GM12878 (cell line): ENCODE measurements at regions not wholly inside any gene's neighbourhood (a gene's known extent, or its start where the extent isn't known, plus 50 kb on each side); places are given as distances from the start of the nearest gene placed in this dataset.

Source experiments
- ATAC-seq: fragments of 200-7000 bp; cut with Tn5 transposase; 3 replicates; pipeline ENCODE4 v1.9.1; 2020; ENCODE audit warnings: mild to moderate bottlenecking, moderate library complexity
- BruUV-seq: library from RNA; stranded (reverse); fragments of 400-500 nt; replicated peaks from 2 replicates; lab custom pipeline; 2021; lab: Mats Ljungman, UMichigan
- CTCF ChIA-PET: fragments of 300-600 bp; sonication (Branson Sonifier 250); formaldehyde crosslinking; extraction: SDS; loops from one replicate; lab custom pipeline; 2021; ENCODE audit warnings: inconsistent platforms; lab: Yijun Ruan, JAX
- POLR2A ChIA-PET: fragments of 350-600 bp; formaldehyde crosslinking; extraction: SDS; loops from one replicate; lab custom pipeline; 2021; ENCODE audit warnings: inconsistent platforms; lab: Charles Lee
- RAD21 ChIA-PET: fragments of 300-600 bp; sonication (Branson Sonifier 250); formaldehyde crosslinking; loops from one replicate; lab custom pipeline; 2023; ENCODE audit warnings: antibody characterized with exemption; ENCODE audit not compliant: unreplicated experiment; lab: Charles Lee
- SMC1A ChIA-PET: fragments of 300-600 bp; sonication (Branson Sonifier 250); formaldehyde crosslinking; loops from one replicate; lab custom pipeline; 2023; ENCODE audit not compliant: unreplicated experiment, uncharacterized antibody; lab: Charles Lee
- DNase-seq: peaks from one replicate; pipeline ENCODE4 v3.0.0-alpha.2; 2011; ENCODE audit warnings: low read depth, low spot score
- FAIRE-seq: peaks from 3 replicates; lab custom pipeline; 2011; peaks lifted over from hg19 to GRCh38; lab: Jason Lieb, UNC
- H2AFZ ChIP-seq: 2 replicates; pipeline ENCODE4 v1.6.0; 2011; ENCODE audit warnings: low read depth, low read length, control low read depth; ENCODE audit not compliant: control insufficient read depth
- H3K27ac ChIP-seq: 2 replicates; pipeline ENCODE4 v1.5.1; 2011; ENCODE audit warnings: control low read depth; ENCODE audit not compliant: control insufficient read depth, insufficient read depth
- H3K27me3 ChIP-seq, 2 experiments: replicated peaks in 1 of 2; 2 replicates each; pipeline versions ENCODE4 v1.6.0 to v1.6.1; 2011; ENCODE audit warnings: low read length in 1 of 2; ENCODE audit not compliant: control insufficient read depth in 2 of 2, insufficient read depth in 2 of 2
- H3K36me3 ChIP-seq, 2 experiments: 2 replicates each; pipeline ENCODE4 v1.5.1; 2011; ENCODE audit warnings: low read length in 1 of 2; ENCODE audit not compliant: control insufficient read depth in 2 of 2, insufficient read depth in 2 of 2
- H3K4me1 ChIP-seq: 2 replicates; pipeline ENCODE4 v1.6.1; 2011; ENCODE audit warnings: mild to moderate bottlenecking, low read length, moderate library complexity, mixed read lengths; ENCODE audit not compliant: control insufficient read depth, insufficient read depth
- H3K4me2 ChIP-seq: 2 replicates; pipeline ENCODE4 v1.6.0; 2011; ENCODE audit warnings: control low read depth; ENCODE audit not compliant: control insufficient read depth, insufficient read depth
- H3K4me3 ChIP-seq: fragments of 200-600 bp; sonication (generic); 2 replicates; pipeline ENCODE4 v1.5.1; 2016
- H3K79me2 ChIP-seq: 2 replicates; pipeline ENCODE4 v1.6.0; 2011; ENCODE audit warnings: low read length; ENCODE audit not compliant: control insufficient read depth, insufficient read depth
- H3K9ac ChIP-seq: 2 replicates; pipeline ENCODE4 v1.8.0; 2011; ENCODE audit warnings: low read length, control low read depth, mixed read lengths; ENCODE audit not compliant: control insufficient read depth, insufficient read depth
- H3K9me3 ChIP-seq: replicated peaks from 3 replicates; pipeline ENCODE4 v1.5.1; 2011; ENCODE audit warnings: mild to moderate bottlenecking, low read length; ENCODE audit not compliant: control insufficient read depth, insufficient read depth
- H4K20me1 ChIP-seq: 2 replicates; pipeline ENCODE4 v1.6.0; 2011; ENCODE audit not compliant: control insufficient read depth, insufficient read depth
- BCL11A ChIP-seq: IDR thresholded peaks from 2 replicates; pipeline ENCODE4 v1.6.1; 2011; ENCODE audit warnings: low read depth, low read length
- CBFB ChIP-seq: IDR thresholded peaks from 2 replicates; pipeline ENCODE4 v1.6.1; 2016; ENCODE audit warnings: antibody characterized with exemption, low read depth
- FOXK2 ChIP-seq: fragments of 450-650 bp; IDR thresholded peaks from 2 replicates; pipeline ENCODE4 v1.6.1; 2017; ENCODE audit warnings: mild to moderate bottlenecking, moderate library complexity
- IKZF1 ChIP-seq: fragments of 450-650 bp; conservative IDR thresholded peaks from 2 replicates; pipeline ENCODE4 v1.6.1; 2017; ENCODE audit warnings: antibody characterized with exemption, mild to moderate bottlenecking
- MAX ChIP-seq: IDR thresholded peaks from 2 replicates; pipeline ENCODE4 v1.6.1; 2012; ENCODE audit warnings: low read depth, low read length, improper control_type of control experiment
- MEF2B ChIP-seq: fragments of 450-650 bp; IDR thresholded peaks from 2 replicates; pipeline ENCODE4 v1.6.1; 2018; ENCODE audit warnings: mild to moderate bottlenecking, moderate library complexity; ENCODE audit not compliant: partially characterized antibody, poor library complexity, severe bottlenecking
- NFIC ChIP-seq: IDR thresholded peaks from 2 replicates; pipeline ENCODE4 v1.6.1; 2012; ENCODE audit warnings: low read depth, mild to moderate bottlenecking, inconsistent platforms, low read length, moderate library complexity
- NFYB ChIP-seq: IDR thresholded peaks from 2 replicates; pipeline ENCODE4 v1.6.1; 2011; ENCODE audit warnings: low read depth, mild to moderate bottlenecking, low read length, improper control_type of control experiment, moderate library complexity; ENCODE audit not compliant: insufficient read depth
- NR2C2 ChIP-seq: IDR thresholded peaks from 2 replicates; pipeline ENCODE4 v1.6.1; 2011; ENCODE audit warnings: borderline replicate concordance, low read depth; ENCODE audit not compliant: control insufficient read depth, insufficient read length
- NR2F1 ChIP-seq: fragments of 450-650 bp; conservative IDR thresholded peaks from 2 replicates; pipeline ENCODE4 v1.6.1; 2017; ENCODE audit warnings: mild to moderate bottlenecking
- PBX3 ChIP-seq: IDR thresholded peaks from 2 replicates; pipeline ENCODE4 v1.6.1; 2011; ENCODE audit warnings: mild to moderate bottlenecking, low read depth, low read length, moderate library complexity; ENCODE audit not compliant: insufficient replicate concordance
- SIX5 ChIP-seq: IDR thresholded peaks from 2 replicates; pipeline ENCODE4 v1.6.1; 2011; ENCODE audit warnings: mild to moderate bottlenecking, low read depth, low read length, moderate library complexity; ENCODE audit not compliant: severe bottlenecking
- TBL1XR1 ChIP-seq: IDR thresholded peaks from 2 replicates; pipeline ENCODE4 v1.6.1; 2012; ENCODE audit warnings: low read depth, low read length, improper control_type of control experiment
- USF2 ChIP-seq: IDR thresholded peaks from 2 replicates; pipeline ENCODE4 v1.6.1; 2011; ENCODE audit warnings: low read depth, low read length, improper control_type of control experiment, borderline replicate concordance
- WRNIP1 ChIP-seq: IDR thresholded peaks from 2 replicates; pipeline ENCODE4 v1.6.1; 2011; ENCODE audit warnings: low read depth, low read length, improper control_type of control experiment, borderline replicate concordance
- WGBS: methylation state at CpG from one replicate; pipeline ENCODE4 v1.1.6; 2016; ENCODE audit warnings: low lambda C conversion rate; ENCODE audit not compliant: insufficient replicate concordance, insufficient coverage; ENCODE audit errors: missing lambda C conversion rate; 5-methylcytosine and 5-hydroxymethylcytosine counted together
- in situ Hi-C: fragments of 300-500 bp; cut with MboI; formaldehyde crosslinking; loops from 9 replicates; pipeline ENCODE4 v1.14.3; 2018; ENCODE audit warnings: mixed read lengths
- intact Hi-C: fragments of 100-400 bp; cut with micrococcal nuclease; formaldehyde crosslinking; loops from one replicate; pipeline ENCODE4 v1.14.2; 2022; ENCODE audit not compliant: unreplicated experiment
- TF ChIP-seq, protein P1 (sequence below): fragments of 450-650 bp; formaldehyde crosslinking; IDR thresholded peaks from 2 replicates; pipeline ENCODE4 v1.4.0; 2020; ENCODE audit warnings: mild to moderate bottlenecking, moderate library complexity
- TF ChIP-seq, protein P2 (sequence below): fragments of 450-650 bp; IDR thresholded peaks from 2 replicates; pipeline ENCODE4 v1.6.1; 2017; ENCODE audit warnings: low read depth, mild to moderate bottlenecking, moderate library complexity

GRCh38 chr12:30006021-30006420 lies 222.3 kb upstream of the TMTC1 start (continued):
- TF ChIP-seq, protein P1, sequence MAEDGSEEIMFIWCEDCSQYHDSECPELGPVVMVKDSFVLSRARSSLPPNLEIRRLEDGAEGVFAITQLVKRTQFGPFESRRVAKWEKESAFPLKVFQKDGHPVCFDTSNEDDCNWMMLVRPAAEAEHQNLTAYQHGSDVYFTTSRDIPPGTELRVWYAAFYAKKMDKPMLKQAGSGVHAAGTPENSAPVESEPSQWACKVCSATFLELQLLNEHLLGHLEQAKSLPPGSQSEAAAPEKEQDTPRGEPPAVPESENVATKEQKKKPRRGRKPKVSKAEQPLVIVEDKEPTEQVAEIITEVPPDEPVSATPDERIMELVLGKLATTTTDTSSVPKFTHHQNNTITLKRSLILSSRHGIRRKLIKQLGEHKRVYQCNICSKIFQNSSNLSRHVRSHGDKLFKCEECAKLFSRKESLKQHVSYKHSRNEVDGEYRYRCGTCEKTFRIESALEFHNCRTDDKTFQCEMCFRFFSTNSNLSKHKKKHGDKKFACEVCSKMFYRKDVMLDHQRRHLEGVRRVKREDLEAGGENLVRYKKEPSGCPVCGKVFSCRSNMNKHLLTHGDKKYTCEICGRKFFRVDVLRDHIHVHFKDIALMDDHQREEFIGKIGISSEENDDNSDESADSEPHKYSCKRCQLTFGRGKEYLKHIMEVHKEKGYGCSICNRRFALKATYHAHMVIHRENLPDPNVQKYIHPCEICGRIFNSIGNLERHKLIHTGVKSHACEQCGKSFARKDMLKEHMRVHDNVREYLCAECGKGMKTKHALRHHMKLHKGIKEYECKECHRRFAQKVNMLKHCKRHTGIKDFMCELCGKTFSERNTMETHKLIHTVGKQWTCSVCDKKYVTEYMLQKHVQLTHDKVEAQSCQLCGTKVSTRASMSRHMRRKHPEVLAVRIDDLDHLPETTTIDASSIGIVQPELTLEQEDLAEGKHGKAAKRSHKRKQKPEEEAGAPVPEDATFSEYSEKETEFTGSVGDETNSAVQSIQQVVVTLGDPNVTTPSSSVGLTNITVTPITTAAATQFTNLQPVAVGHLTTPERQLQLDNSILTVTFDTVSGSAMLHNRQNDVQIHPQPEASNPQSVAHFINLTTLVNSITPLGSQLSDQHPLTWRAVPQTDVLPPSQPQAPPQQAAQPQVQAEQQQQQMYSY = no peak
- TF ChIP-seq NR2F1 = no peak

GRCh38 chr12:30003321-30003720 lies 219.6 kb upstream of the TMTC1 start:
- in situ Hi-C loops (no loop called here), intact Hi-C loops (no loop called here)
- 0% methylated on average over 2 of the region's 2 CpGs for WGBS
- ATAC-seq (no peak), FAIRE-seq (no peak), DNase-seq (no peak)
- Histone ChIP-seq H3K4me2 (no peak overlapping the region), H3K36me3 (no peaks in the 10 kb centered on the region), H3K4me3 (no peak overlapping the region), H3K9me3 (no peaks in the 10 kb centered on the region), H3K27ac (no peak overlapping the region), H3K4me1 (no peaks in the 10 kb centered on the region), H2AFZ (no peak overlapping the region), H3K79me2 (no peaks in the 10 kb centered on the region), H3K9ac (no peak overlapping the region), H4K20me1 (no peaks in the 10 kb centered on the region), H3K27me3 (no peaks in the 10 kb centered on the region)
- ChIA-PET POLR2A (no interaction called here), SMC1A (no interaction called here), CTCF (no interaction called here), RAD21 (no interaction called here)
- BruUV-seq = no TSS peak
- TF ChIP-seq BCL11A (no peak), NFIC (no peak), NR2C2 (no peak), WRNIP1 (no peak), MEF2B (no peak), MAX (no peak), USF2 (no peak), CBFB (no peak), PBX3 (no peak), FOXK2 (no peak), TBL1XR1 (no peak), NFYB (no peak), IKZF1 (no peak), SIX5 (no peak)
- TF ChIP-seq, protein P2, sequence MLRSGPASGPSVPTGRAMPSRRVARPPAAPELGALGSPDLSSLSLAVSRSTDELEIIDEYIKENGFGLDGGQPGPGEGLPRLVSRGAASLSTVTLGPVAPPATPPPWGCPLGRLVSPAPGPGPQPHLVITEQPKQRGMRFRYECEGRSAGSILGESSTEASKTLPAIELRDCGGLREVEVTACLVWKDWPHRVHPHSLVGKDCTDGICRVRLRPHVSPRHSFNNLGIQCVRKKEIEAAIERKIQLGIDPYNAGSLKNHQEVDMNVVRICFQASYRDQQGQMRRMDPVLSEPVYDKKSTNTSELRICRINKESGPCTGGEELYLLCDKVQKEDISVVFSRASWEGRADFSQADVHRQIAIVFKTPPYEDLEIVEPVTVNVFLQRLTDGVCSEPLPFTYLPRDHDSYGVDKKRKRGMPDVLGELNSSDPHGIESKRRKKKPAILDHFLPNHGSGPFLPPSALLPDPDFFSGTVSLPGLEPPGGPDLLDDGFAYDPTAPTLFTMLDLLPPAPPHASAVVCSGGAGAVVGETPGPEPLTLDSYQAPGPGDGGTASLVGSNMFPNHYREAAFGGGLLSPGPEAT = no peak
